MM.1S (cell line): ENCODE measurements at regions not wholly inside any gene's neighbourhood (a gene's known extent, or its start where the extent isn't known, plus 50 kb on each side); places are given as distances from the start of the nearest gene placed in this dataset.

Experiments used
- DNase-seq: peaks from one replicate; pipeline ENCODE4 v3.0.0-alpha.2; 2015
- H2AFZ ChIP-seq: fragments of 300-600 bp; sonication (generic); 2 replicates; pipeline ENCODE4 v1.6.0; 2016; ENCODE audit warnings: antibody characterized with exemption, low read length
- H3F3A ChIP-seq: fragments of 300-600 bp; sonication (generic); 2 replicates; pipeline ENCODE4 v1.6.1; 2016; ENCODE audit warnings: mild to moderate bottlenecking, antibody characterized with exemption, low read length, moderate library complexity, mixed read lengths; ENCODE audit not compliant: insufficient read depth
- H3K27ac ChIP-seq: fragments of 300-600 bp; sonication (generic); 2 replicates; pipeline ENCODE4 v1.5.1; 2016; ENCODE audit warnings: mild to moderate bottlenecking, low read length
- H3K27me3 ChIP-seq: fragments of 300-600 bp; sonication (generic); replicated peaks from 2 replicates; pipeline ENCODE4 v1.6.0; 2016; ENCODE audit warnings: low read length; ENCODE audit not compliant: insufficient read depth
- H3K36me3 ChIP-seq: fragments of 300-600 bp; sonication (generic); replicated peaks from 2 replicates; pipeline ENCODE4 v1.6.1; 2016; ENCODE audit warnings: mild to moderate bottlenecking, low read length, mixed read lengths; ENCODE audit not compliant: insufficient read depth
- H3K4me1 ChIP-seq: fragments of 300-600 bp; sonication (generic); 2 replicates; pipeline ENCODE4 v1.6.1; 2016; ENCODE audit warnings: low read length, mixed read lengths
- H3K4me2 ChIP-seq: fragments of 300-600 bp; sonication (generic); 2 replicates; pipeline ENCODE4 v1.6.0; 2016; ENCODE audit warnings: low read depth, low read length
- H3K4me3 ChIP-seq: fragments of 300-600 bp; sonication (generic); 2 replicates; pipeline ENCODE4 v1.5.1; 2016; ENCODE audit warnings: low read length, mixed read lengths
- H3K79me2 ChIP-seq: fragments of 300-600 bp; sonication (generic); 2 replicates; pipeline ENCODE4 v1.6.1; 2016; ENCODE audit warnings: mixed run types, low read length, mixed read lengths
- H3K9ac ChIP-seq: fragments of 300-600 bp; sonication (generic); 2 replicates; pipeline ENCODE4 v1.6.1; 2016; ENCODE audit warnings: low read length, mixed read lengths
- H3K9me2 ChIP-seq: fragments of 300-600 bp; sonication (generic); replicated peaks from 2 replicates; pipeline ENCODE4 v1.6.1; 2016; ENCODE audit warnings: mild to moderate bottlenecking, low read length, mixed read lengths; ENCODE audit not compliant: insufficient read depth
- H3K9me3 ChIP-seq: fragments of 300-600 bp; sonication (generic); replicated peaks from 2 replicates; pipeline ENCODE4 v1.6.1; 2016; ENCODE audit warnings: mild to moderate bottlenecking, low read length, mixed read lengths; ENCODE audit not compliant: insufficient read depth
- H4K20me1 ChIP-seq: fragments of 300-600 bp; sonication (generic); 2 replicates; pipeline ENCODE4 v1.6.1; 2016; ENCODE audit warnings: mild to moderate bottlenecking, low read length, moderate library complexity, mixed read lengths; ENCODE audit not compliant: insufficient read depth
- EZH2 ChIP-seq: fragments of 300-600 bp; sonication (generic); optimal IDR thresholded peaks from 2 replicates; pipeline ENCODE3; 2017; ENCODE audit warnings: low read depth, mild to moderate bottlenecking, antibody characterized with exemption, low read length, mixed read lengths
- EZH2phosphoT487 ChIP-seq: fragments of 300-600 bp; sonication (generic); IDR thresholded peaks from 2 replicates; pipeline ENCODE4 v1.6.1; 2018; ENCODE audit warnings: antibody characterized with exemption, low read length
- TF ChIP-seq, protein P1 (sequence below): fragments of 300-600 bp; sonication (generic); IDR thresholded peaks from 2 replicates; pipeline ENCODE4 v1.5.1; 2016; ENCODE audit warnings: antibody characterized with exemption, low read length, mixed read lengths

DNA sequence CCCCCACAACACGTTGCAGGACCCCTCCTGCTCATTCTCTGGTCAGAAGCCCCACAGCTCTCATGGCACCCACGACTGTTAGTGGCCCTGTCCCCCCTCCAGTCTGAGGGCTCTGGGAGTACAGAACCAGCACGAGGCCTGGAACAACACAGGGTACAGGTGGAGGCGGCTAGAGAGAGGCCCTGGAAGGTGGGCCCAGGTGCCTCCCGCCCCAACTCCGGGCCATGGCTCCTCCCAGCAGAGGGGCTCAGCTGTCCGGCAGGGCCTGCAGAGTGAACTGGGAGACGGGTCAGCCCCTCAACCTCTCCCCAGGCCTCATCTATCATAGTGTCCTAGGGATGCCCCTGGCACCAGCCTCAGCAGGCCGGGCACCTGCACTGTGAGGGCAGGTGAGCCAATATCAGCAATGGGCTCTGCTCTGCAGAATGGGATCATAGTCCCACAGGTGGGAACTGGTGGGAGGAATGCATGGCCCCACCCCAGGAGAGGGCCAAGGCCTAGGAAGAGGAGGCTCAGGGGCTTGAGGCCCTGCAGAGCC, 58.6 kb downstream of the BARX1 start:
- no peaks in the 10 kb centered on the region for H3F3A ChIP-seq
- no peaks in the 10 kb centered on the region for H3K9me2 ChIP-seq
- H3K4me3 ChIP-seq = no peak overlapping the region
- no peak overlapping the region for H3K9ac ChIP-seq
- no peaks in the 10 kb centered on the region for H3K79me2 ChIP-seq
- TF ChIP-seq, protein P1, sequence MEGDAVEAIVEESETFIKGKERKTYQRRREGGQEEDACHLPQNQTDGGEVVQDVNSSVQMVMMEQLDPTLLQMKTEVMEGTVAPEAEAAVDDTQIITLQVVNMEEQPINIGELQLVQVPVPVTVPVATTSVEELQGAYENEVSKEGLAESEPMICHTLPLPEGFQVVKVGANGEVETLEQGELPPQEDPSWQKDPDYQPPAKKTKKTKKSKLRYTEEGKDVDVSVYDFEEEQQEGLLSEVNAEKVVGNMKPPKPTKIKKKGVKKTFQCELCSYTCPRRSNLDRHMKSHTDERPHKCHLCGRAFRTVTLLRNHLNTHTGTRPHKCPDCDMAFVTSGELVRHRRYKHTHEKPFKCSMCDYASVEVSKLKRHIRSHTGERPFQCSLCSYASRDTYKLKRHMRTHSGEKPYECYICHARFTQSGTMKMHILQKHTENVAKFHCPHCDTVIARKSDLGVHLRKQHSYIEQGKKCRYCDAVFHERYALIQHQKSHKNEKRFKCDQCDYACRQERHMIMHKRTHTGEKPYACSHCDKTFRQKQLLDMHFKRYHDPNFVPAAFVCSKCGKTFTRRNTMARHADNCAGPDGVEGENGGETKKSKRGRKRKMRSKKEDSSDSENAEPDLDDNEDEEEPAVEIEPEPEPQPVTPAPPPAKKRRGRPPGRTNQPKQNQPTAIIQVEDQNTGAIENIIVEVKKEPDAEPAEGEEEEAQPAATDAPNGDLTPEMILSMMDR = no peak
- no peak for TF ChIP-seq EZH2
- no peak for TF ChIP-seq EZH2phosphoT487
- H3K9me3 ChIP-seq = no peaks in the 10 kb centered on the region
- no peak for DNase-seq
- H2AFZ ChIP-seq = no peak overlapping the region
- H3K27ac ChIP-seq = no peak overlapping the region
- H3K4me2 ChIP-seq = no peak overlapping the region
- H3K4me1 ChIP-seq = no peaks in the 10 kb centered on the region
- H3K27me3 ChIP-seq = no peaks in the 10 kb centered on the region
- no peaks in the 10 kb centered on the region for H3K36me3 ChIP-seq
- no peaks in the 10 kb centered on the region for H4K20me1 ChIP-seq

DNA sequence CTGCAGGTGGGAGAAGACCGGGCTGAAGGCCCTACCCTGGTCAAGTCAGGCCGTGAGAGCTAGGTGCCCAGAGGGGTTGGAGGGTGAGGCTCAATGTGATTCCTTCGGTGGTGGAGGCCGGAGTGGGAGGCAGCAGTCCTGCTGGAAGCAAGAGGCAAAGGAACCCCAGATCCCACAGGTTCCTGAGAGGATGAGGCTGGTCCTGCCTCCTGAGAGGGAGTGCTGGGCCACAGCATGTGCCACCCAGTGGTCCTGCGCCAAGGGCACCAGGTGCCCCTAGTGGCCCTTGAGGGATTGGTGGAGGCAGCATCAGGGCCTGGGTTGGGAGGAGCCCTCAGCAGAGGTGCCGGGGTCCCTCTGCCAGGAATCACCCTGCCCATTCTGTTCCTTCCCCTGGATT, 59.1 kb downstream of the BARX1 start:
- Histone ChIP-seq H3K27me3 (no peaks in the 10 kb centered on the region), H3K4me1 (no peaks in the 10 kb centered on the region), H3F3A (no peaks in the 10 kb centered on the region), H3K27ac (no peak overlapping the region), H3K79me2 (no peaks in the 10 kb centered on the region), H3K9ac (no peak overlapping the region), H3K4me3 (no peak overlapping the region), H2AFZ (no peak overlapping the region), H4K20me1 (no peaks in the 10 kb centered on the region), H3K9me3 (no peaks in the 10 kb centered on the region), H3K9me2 (no peaks in the 10 kb centered on the region), H3K4me2 (no peak overlapping the region), H3K36me3 (no peaks in the 10 kb centered on the region)
- TF ChIP-seq, protein P1 = no peak
- TF ChIP-seq EZH2phosphoT487 (no peak), EZH2 (no peak)
- no peak for DNase-seq

GRCh38 chr9:93895535-93895934, 59.6 kb downstream of the BARX1 start:
- TF ChIP-seq, protein P1 = no peak
- TF ChIP-seq EZH2 = no peak
- TF ChIP-seq EZH2phosphoT487 = no peak
- no peak overlapping the region for H3K4me2 ChIP-seq
- no peak overlapping the region for H3K9ac ChIP-seq
- no peaks in the 10 kb centered on the region for H3K4me1 ChIP-seq
- no peaks in the 10 kb centered on the region for H3K27me3 ChIP-seq
- no peaks in the 10 kb centered on the region for H3K79me2 ChIP-seq
- H3K4me3 ChIP-seq = no peak overlapping the region
- H3K27ac ChIP-seq = no peak overlapping the region
- H3K36me3 ChIP-seq = no peaks in the 10 kb centered on the region
- H4K20me1 ChIP-seq = no peaks in the 10 kb centered on the region
- DNase-seq = no peak
- H2AFZ ChIP-seq = no peak overlapping the region
- H3F3A ChIP-seq = no peaks in the 10 kb centered on the region
- no peaks in the 10 kb centered on the region for H3K9me3 ChIP-seq
- H3K9me2 ChIP-seq = no peaks in the 10 kb centered on the region
